SK-MEL-5 (cell line): ENCODE measurements at regions not wholly inside any gene's neighbourhood (a gene's known extent, or its start where the extent isn't known, plus 50 kb on each side); places are given as distances from the start of the nearest gene placed in this dataset.

ENCODE experiments used
- DNase-seq: peaks from one replicate; pipeline ENCODE4 v3.0.0-alpha.2; 2016; ENCODE audit warnings: low read depth, low spot score
- in situ Hi-C: cut with HindIII; loops from 2 replicates; pipeline ENCODE4 v1.10.0; 2016; ENCODE audit warnings: low sequenced_read_pairs, high pct_unique_total_duplicates, low pct_unique_long_range_greater_than_20kb

DNA sequence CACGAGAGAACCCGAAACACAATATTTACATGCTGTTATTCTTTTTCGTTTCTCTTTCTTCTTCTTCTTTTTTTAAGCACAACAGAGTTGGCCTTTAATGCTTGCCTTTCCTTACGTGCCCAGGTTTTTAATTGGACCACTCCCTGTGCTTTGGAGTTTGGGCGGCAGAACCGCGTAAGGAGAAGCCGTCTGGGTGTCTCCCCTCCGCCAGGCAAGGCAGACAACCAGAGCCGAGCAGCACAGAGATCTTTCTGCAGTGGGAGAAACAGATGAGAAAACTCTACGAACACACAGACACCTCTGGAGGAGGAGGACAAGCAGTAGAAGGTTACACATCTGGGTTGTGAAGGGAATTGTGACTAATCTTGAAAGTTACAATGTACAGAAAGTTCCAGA lies 150.0 kb upstream of the UBL3 start:
- DNase-seq = no peak
- in situ Hi-C loops = no loop called here

DNA sequence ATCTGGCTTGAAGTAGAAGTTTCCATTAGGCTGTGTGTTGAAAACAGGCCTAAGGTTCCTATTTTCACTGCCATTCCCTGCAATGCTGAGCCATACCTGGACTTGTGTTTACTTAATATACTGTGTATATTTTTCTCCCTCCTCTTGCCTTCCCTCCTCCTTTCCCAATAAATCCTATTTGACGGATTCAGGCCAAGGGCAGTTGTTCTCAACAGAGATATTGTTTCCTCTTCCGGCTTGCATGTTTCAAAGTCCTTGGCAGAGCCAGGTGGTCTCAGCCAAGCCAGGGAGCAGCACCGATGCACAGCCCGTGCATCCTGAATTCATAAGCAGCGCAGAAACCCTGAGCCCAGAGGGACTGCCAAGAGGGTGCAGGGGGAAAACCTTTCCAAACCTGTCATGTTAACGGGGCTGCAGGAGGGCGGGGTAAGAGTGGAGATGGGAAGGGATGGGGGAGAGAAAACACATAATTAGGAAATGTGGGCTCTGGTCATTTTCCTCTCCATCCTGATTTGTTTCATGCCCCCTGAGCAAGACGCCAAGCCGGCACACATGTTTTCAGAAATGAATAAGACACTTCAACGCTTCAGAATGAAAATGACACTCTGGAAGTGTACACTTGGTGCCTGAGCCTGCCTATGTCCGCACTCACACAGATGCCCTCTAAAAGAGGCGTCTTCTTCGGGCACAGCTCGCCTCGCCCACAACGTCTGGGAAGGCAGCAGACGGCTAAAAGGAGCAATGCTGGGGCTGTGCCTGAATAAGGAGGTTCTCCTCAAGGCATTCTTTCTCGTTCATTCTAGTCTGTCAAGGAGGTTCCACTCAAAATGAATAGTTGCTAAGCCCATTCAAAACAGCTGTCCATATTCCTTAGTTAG lies 149.3 kb upstream of the UBL3 start:
- in situ Hi-C loops = no loop called here
- no peak for DNase-seq

- in situ Hi-C loops = no loop called here
- no peak for DNase-seq
These were observed 145.9 kb upstream of the UBL3 start for GRCh38 chr13:29996316-29996715.

DNA sequence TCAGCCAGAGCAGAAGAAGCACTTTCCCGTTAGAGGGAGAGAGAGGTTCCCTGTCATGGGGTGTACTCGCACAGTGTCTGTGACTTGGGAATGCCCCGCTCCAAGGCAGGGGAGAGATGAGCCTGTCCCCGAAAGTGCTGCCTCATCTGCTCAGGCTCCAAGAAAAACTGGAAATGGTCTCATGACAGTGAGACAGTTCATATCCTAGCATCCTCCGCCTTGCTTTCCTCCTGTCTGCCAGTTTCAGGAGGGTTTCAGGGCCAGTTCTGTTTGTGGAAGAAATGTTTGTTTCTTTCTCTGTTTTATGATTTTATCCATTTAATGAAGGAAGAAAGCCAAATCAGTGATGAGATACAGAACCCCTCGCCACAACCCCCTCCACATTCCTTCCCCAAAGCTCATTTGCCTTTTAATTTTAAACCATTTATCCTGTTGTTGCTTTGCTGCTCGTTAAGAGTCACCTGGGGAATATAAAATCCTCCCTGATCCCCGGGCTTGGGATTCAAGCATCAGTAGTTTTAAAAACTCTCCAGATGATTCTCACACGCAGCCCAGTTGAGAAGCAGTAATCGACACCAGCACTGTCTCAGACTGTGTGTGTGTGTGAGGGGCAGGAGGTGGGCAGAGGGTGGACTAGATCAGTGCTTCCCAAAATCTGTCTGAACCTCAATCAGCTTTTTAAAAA lies 144.6 kb upstream of the UBL3 start:
- in situ Hi-C loops = no loop called here
- DNase-seq = no peak

DNA sequence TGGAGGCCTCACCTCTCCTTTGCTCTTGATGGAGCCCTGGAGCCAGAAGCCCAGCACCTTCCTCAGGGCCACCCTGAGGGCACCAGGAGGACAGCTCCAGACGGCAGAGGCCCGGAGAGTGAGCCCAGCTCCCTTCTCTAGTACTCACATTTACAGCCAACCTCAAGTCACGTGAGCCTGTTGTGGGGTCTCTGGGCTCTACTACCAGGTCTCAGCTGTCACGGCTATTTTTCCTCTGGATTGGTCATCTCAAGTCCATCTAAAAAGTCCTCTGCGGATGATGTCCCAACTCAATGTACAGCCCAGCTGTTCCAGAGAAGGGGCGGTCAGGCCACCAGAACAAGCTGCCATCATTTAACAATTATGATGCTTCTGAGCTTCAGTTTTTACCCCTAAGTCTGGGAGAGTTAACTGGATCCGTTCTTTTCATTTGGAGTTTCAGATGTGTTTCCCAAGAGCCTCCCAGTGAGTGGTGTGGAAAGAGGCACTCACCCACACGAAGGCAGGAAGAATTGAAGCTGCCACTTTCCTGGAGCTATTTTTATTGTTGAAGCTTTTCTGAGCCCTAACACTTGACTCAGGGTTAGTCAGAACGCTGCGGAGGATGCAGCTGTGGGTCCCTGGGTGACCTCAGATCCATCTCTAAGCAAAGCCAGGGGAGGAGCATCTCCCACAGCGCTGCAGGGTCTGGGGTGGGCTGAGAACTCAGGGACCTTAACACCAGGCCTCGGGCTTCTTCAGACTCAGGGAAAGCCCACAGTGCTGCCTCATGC lies 143.5 kb upstream of the UBL3 start:
- in situ Hi-C loops = no loop called here

DNA sequence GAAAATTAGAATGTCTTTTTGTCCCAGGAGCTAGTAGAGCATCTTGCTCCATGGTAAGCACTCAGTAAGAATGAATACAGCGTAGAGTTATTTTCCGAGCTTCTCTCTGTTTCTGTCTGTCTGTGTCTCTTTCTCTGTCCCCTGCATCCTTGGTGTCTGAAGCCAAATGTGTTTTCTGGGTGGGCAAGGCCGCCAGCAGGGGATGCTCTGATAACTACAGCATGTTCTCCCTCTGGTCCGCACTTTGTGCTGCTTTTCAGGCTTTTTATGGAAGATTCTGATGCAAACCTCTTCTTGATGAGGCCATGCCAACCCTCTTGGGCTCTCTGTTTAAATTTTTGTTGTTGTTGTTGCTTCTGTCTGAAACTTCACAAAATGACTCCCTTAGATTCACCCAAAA lies 142.8 kb upstream of the UBL3 start:
- in situ Hi-C loops = no loop called here
- DNase-seq = no peak

More for the DNA sequence above, 143.5 kb upstream of the UBL3 start:
- DNase-seq = no peak

GRCh38 chr13:29991343-29991742 lies 140.9 kb upstream of the UBL3 start:
- in situ Hi-C loops = no loop called here
- DNase-seq = no peak

- DNase-seq = no peak
- in situ Hi-C loops = no loop called here
These were observed 136.9 kb upstream of the UBL3 start for GRCh38 chr13:29987340-29987739.

- no peak for DNase-seq
- in situ Hi-C loops = no loop called here
These were observed 129.9 kb upstream of the UBL3 start for GRCh38 chr13:29980339-29980738.

- peak; percentile 73 for DNase-seq
These were observed 127.8 kb upstream of the UBL3 start for GRCh38 chr13:29978211-29978610.

DNA sequence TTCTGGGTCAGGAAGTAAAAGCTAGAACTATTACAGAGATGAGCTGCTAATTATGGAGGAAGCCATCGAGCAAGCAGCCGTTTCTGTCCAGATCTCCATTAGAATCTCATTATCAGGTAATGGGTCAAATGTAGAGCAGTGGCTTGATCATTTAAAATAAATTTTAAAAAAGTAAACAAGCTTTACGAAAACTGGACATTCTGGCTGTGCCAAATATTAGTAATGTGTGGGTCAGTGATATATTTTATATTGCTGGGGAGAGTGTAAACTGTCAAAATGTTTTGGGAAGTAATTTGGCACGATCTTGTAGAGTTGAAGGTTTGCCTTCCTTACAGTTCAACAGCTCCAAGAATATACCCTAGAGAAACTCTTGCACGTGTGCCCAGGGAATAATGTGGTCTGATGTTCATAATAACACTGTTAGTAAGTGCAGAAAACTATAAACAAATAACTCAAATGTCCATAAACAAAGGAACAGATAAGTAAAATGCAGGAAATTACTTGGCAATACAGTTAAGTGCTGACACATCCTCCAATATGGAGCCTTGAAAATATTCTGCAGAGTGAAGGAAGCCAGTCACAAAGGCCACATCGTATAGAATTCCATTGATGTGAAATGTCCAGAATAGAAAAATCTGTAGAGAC lies 127.2 kb upstream of the UBL3 start:
- no peak for DNase-seq
- in situ Hi-C loops = no loop called here

More at GRCh38 chr13:29978211-29978610, 127.8 kb upstream of the UBL3 start:
- in situ Hi-C loops = no loop called here

GRCh38 chr13:29976535-29976934 lies 126.1 kb upstream of the UBL3 start:
- DNase-seq = no peak
- in situ Hi-C loops = no loop called here

GRCh38 chr13:29975283-29975682 lies 124.9 kb upstream of the UBL3 start:
- in situ Hi-C loops = no loop called here
- DNase-seq = no peak

GRCh38 chr13:29969286-29969685 lies 118.9 kb upstream of the UBL3 start:
- in situ Hi-C loops = no loop called here

GRCh38 chr13:29964181-29964845 lies 113.9 kb upstream of the UBL3 start:
- DNase-seq = no peak
- in situ Hi-C loops = no loop called here

More at GRCh38 chr13:29969286-29969685, 118.9 kb upstream of the UBL3 start:
- DNase-seq = no peak

DNA sequence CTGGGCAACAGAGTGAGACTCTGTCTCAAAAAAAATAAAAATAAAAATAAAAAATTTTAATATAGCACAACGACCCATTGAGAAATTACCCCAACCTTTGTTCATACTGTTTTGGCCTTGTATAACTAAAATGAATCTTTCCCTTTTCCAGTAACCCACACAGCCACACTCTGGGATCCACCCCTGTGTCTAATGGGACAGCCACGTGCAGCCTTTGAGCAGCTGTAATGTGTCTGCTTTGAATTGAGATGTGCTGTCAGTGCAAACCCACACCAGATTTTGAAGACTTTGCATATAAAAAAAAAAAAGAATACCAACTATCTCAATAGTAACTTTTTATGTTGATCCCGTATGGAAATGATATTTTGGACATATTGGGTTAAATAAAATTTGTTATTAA lies 112.7 kb upstream of the UBL3 start:
- DNase-seq = no peak
- in situ Hi-C loops = no loop called here

GRCh38 chr13:29961036-29961670 lies 110.7 kb upstream of the UBL3 start:
- in situ Hi-C loops = no loop called here
- no peak for DNase-seq
